ENCODE measurements at regions not wholly inside any gene's neighbourhood (a gene's known extent, or its start where the extent isn't known, plus 50 kb on each side); places are given as distances from the start of the nearest gene placed in this dataset.
A peak's percentile ranks its signal among the peaks of the same experiment; 100 is the strongest.

DNA sequence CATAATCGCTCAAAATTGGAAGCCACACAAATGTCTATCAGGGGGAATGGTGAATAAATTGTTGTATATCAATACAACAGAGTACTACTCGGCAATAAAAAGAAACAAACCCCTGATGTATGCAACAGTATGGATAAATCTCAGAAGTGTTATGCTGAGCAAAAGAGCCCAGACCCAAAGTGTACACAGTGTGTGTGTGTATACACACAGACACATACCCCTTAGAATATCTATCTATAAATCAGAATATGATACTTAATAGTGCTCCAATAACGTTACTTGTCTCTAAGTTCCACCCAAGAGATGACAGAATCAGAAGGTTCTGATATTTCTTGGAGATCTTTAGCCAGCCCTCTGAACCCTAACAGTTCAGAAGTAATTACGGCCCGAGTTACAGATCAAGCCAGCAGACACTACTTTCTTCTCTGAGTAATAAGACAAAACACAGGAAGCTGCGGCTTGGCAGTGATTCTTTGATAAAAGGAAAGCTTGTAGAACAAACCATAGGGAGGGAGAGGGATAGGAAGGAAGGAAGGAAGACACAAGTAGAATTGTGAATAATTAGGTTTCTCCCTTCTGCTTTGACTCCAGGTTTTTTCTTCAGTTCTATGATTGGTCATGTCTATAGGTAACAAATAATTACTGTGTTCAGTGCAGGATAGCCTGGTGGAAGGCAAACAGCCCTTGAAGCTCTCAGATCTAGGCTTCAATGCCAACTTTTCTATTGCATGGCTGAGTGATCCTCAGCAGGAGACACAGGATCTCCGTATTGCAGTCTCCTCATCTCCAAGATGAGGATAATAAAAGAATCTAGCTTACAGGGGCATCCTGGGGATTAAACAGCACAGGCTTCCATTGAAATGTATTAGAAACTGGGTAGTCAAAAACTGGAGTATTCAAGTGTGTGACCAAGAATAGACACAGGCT, 75.6 kb upstream of the TEAD1 start:
- Histone ChIP-seq H3K79me2 (ENCODE audit: insufficient read depth) (no peaks in the 10 kb centered on the region), H3K36me3 (replicated peaks in 1 of 2; ENCODE audit: control insufficient read depth in 1 of 2, insufficient read depth in 2 of 2, low read length in 1 of 2) (no peaks in the 10 kb centered on the region), H3K27ac (ENCODE audit: low read depth in 2 of 2, low read length in 1 of 2) (peak overlapping the region; percentile 5 to 47; a peak in 2 of 4 replicates), H3K9ac (no peak overlapping the region), H3K4me3 (ENCODE audit: low read depth in 2 of 2, low read length in 1 of 2) (no peak overlapping the region), H3K27me3 (ENCODE audit: insufficient read depth) (no peaks in the 10 kb centered on the region), H3F3A (replicated peaks; ENCODE audit: insufficient read depth) (peaks cover 3% of the 10 kb centered on the region), H3K4me1 (ENCODE audit: control insufficient read depth in 1 of 2, insufficient read depth in 2 of 2, low read depth in 1 of 2, low read length in 1 of 2) (peaks cover 0 to 2% of the 10 kb centered on the region in 2 experiments; a peak in 2 of 4 replicates), H4K20me1 (ENCODE audit: insufficient read depth) (no peaks in the 10 kb centered on the region), H3K4me2 (0 out of 2 replicates have a peak overlapping the region, but pooled peaks have one; percentile 0), H2AFZ (ENCODE audit: low read depth) (no peak overlapping the region), H3K9me3 (no peaks in the 10 kb centered on the region), H3K9me2 (no peaks in the 10 kb centered on the region)
- 68% methylated on average over 7 of the region's 7 CpGs for WGBS (ENCODE audit: low lambda C conversion rate)
- CTCF ChIA-PET, result interaction anchor here (0.9 to 1.9 kb wide), 3 partner anchors 8 to 290 kb away, joined by 3 to 6 read pairs (median 4); no protein-coding TSS in a partner anchor
- no peak for DNase-seq
- POLR2A ChIA-PET, result no interaction called here
- TF ChIP-seq, protein P1, sequence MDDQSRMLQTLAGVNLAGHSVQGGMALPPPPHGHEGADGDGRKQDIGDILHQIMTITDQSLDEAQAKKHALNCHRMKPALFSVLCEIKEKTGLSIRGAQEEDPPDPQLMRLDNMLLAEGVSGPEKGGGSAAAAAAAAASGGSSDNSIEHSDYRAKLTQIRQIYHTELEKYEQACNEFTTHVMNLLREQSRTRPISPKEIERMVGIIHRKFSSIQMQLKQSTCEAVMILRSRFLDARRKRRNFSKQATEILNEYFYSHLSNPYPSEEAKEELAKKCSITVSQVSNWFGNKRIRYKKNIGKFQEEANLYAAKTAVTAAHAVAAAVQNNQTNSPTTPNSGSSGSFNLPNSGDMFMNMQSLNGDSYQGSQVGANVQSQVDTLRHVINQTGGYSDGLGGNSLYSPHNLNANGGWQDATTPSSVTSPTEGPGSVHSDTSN (IDR thresholded peaks at IDR 0.05), result peak; percentile 20; the same call in 1 of the 2 replicates
- TF ChIP-seq RXRA (IDR thresholded peaks at IDR 0.05; ENCODE audit: borderline replicate concordance, low read depth) (no peak), RAD21 (IDR thresholded peaks at IDR 0.05; ENCODE audit: low read length) (no peak), EP300 (IDR thresholded peaks at IDR 0.05; ENCODE audit: borderline replicate concordance in 1 of 2, low read depth in 1 of 2, low read length in 1 of 2) (no peak), NFIC (IDR thresholded peaks at IDR 0.05; ENCODE audit: borderline replicate concordance) (peak; percentile 38; the same call in 1 of the 2 replicates), SIN3A (IDR thresholded peaks at IDR 0.05; ENCODE audit: borderline replicate concordance, low read depth, low read length) (no peak), TCF12 (IDR thresholded peaks at IDR 0.05) (0 out of 2 replicates have a peak, but pooled peaks have one; percentile 23), GATA2 (CRISPR knock-in tag; IDR thresholded peaks at IDR 0.05) (no peak), RFX5 (IDR thresholded peaks at IDR 0.05; ENCODE audit: low read length) (no peak)
- TF ChIP-seq, protein P2, sequence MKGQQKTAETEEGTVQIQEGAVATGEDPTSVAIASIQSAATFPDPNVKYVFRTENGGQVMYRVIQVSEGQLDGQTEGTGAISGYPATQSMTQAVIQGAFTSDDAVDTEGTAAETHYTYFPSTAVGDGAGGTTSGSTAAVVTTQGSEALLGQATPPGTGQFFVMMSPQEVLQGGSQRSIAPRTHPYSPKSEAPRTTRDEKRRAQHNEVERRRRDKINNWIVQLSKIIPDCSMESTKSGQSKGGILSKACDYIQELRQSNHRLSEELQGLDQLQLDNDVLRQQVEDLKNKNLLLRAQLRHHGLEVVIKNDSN (IDR thresholded peaks at IDR 0.05; ENCODE audit: borderline replicate concordance, low read depth), result no peak

DNA sequence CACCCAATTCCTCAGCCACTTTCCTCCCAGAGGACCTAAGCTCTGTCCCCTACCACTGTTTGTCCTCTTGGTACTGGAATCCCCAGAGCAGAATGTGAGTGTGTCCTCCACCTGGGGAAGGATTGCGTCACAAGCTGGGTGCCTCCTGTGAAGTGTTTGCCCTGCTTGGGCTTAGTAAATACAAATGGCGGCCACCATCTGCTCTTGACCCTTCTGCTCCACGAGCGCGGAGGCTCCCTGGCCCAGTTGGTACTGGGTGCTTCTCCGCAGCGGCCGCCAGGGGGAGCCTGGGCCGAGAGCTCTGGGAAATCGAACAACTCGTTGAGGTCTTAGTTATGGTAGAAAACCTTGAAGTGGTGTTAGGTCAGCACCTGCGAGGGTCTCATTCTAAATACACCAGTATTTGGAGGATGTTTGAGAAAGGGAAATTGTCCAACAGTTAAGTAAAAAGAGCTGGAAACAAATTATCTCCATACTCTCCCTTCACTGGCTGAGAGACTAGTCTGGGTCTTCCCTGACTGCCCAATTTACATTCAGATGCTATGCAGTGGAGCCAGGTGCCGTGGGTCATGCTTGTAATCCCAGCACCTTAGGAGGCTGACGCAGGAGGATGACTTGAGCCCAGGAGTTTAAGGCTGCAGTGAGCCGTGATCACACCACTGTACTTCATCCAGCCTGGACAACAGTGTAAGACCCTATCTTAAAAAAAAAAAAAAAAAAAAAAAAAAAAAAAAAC, 74.6 kb upstream of the TEAD1 start:
- no peak for DNase-seq
- Histone ChIP-seq H3K9me3 (no peaks in the 10 kb centered on the region), H4K20me1 (ENCODE audit: insufficient read depth) (no peaks in the 10 kb centered on the region), H3K4me3 (ENCODE audit: low read depth in 2 of 2, low read length in 1 of 2) (no peak overlapping the region; a peak in 1 of 4 replicates), H3K4me2 (no peak overlapping the region), H2AFZ (ENCODE audit: low read depth) (no peak overlapping the region), H3K27ac (ENCODE audit: low read depth in 2 of 2, low read length in 1 of 2) (no peak overlapping the region; a peak in 1 of 4 replicates), H3K36me3 (replicated peaks in 1 of 2; ENCODE audit: control insufficient read depth in 1 of 2, insufficient read depth in 2 of 2, low read length in 1 of 2) (no peaks in the 10 kb centered on the region), H3K9me2 (no peaks in the 10 kb centered on the region), H3F3A (replicated peaks; ENCODE audit: insufficient read depth) (peaks cover 3% of the 10 kb centered on the region), H3K79me2 (ENCODE audit: insufficient read depth) (no peaks in the 10 kb centered on the region), H3K4me1 (ENCODE audit: control insufficient read depth in 1 of 2, insufficient read depth in 2 of 2, low read depth in 1 of 2, low read length in 1 of 2) (peaks cover 0 to 2% of the 10 kb centered on the region in 2 experiments; a peak in 2 of 4 replicates), H3K9ac (no peak overlapping the region), H3K27me3 (ENCODE audit: insufficient read depth) (no peaks in the 10 kb centered on the region)
- POLR2A ChIA-PET, result no interaction called here
- TF ChIP-seq, protein P3, sequence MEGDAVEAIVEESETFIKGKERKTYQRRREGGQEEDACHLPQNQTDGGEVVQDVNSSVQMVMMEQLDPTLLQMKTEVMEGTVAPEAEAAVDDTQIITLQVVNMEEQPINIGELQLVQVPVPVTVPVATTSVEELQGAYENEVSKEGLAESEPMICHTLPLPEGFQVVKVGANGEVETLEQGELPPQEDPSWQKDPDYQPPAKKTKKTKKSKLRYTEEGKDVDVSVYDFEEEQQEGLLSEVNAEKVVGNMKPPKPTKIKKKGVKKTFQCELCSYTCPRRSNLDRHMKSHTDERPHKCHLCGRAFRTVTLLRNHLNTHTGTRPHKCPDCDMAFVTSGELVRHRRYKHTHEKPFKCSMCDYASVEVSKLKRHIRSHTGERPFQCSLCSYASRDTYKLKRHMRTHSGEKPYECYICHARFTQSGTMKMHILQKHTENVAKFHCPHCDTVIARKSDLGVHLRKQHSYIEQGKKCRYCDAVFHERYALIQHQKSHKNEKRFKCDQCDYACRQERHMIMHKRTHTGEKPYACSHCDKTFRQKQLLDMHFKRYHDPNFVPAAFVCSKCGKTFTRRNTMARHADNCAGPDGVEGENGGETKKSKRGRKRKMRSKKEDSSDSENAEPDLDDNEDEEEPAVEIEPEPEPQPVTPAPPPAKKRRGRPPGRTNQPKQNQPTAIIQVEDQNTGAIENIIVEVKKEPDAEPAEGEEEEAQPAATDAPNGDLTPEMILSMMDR (IDR thresholded peaks at IDR 0.05), result peak; percentile 38
- TF ChIP-seq RAD21 (IDR thresholded peaks at IDR 0.05; ENCODE audit: low read length), result 0 out of 2 replicates have a peak, but pooled peaks have one; percentile 9
- TF ChIP-seq, protein P4, sequence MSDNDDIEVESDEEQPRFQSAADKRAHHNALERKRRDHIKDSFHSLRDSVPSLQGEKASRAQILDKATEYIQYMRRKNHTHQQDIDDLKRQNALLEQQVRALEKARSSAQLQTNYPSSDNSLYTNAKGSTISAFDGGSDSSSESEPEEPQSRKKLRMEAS (IDR thresholded peaks at IDR 0.05; ENCODE audit: low read depth), result no peak
- no peak for TF ChIP-seq NRF1 (IDR thresholded peaks at IDR 0.05; ENCODE audit: low read depth, low read length)
- 83% methylated on average over 15 of the region's 15 CpGs for WGBS (ENCODE audit: low lambda C conversion rate)
- CTCF ChIA-PET, result interaction anchor here (0.9 to 1.9 kb wide), 5 partner anchors 9 to 289 kb away, joined by 3 to 6 read pairs (median 4); no protein-coding TSS in a partner anchor

Data from SK-N-SH (cell line).